ENCODE measurements at regions not wholly inside any gene's neighbourhood (a gene's known extent, or its start where the extent isn't known, plus 50 kb on each side); places are given as distances from the start of the nearest gene placed in this dataset.

DNA sequence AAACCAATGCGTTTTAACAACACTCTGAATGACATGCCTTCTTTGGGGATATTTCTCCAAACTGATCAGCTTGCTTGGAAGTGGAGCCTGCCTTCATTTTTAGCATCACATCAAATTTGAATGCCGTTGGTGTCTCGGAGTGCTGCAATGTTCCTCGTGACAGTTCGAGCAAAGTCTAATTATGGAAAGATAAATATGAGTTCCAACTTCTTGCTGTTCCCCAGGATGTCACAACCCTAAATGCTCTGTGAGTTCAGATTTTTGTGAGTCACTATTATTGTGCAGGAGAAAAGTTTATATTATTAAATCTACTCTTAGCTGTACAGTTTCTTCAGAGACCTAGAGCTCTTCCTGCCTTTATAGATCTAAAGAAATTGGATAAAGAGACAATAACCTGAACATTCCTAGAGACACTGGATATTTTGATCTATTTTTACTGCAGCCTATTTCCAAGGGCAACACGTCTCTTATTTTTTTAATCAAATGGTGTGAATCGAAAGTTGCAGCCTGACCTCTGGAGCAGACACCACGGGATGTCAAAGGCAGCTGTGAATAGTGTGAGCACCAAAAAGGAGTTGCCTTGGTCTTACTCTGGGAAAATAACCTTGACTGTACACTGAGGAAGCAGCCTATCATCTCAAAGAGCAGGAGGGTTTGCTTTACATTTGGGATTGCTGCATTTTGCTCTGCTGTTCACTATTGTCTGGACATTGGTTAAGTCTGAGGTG, 330.1 kb downstream of the TDRD15 start:
- Mint-ChIP-seq H3K27ac (ENCODE audit: unreplicated experiment) (no peak overlapping the region), H3K9me3 (no peaks in the 10 kb centered on the region), H3K4me1 (peaks cover 10% of the 10 kb centered on the region), H3K4me3 (no peak overlapping the region), H3K27me3 (ENCODE audit: low read depth) (peaks cover 5% of the 10 kb centered on the region), H3K36me3 (ENCODE audit: low read depth) (no peaks in the 10 kb centered on the region)
- no peak for TF ChIP-seq CTCF (conservative IDR thresholded peaks at IDR 0.05)
- DNase-seq (ENCODE audit: low read depth, low spot score) = no peak

DNA sequence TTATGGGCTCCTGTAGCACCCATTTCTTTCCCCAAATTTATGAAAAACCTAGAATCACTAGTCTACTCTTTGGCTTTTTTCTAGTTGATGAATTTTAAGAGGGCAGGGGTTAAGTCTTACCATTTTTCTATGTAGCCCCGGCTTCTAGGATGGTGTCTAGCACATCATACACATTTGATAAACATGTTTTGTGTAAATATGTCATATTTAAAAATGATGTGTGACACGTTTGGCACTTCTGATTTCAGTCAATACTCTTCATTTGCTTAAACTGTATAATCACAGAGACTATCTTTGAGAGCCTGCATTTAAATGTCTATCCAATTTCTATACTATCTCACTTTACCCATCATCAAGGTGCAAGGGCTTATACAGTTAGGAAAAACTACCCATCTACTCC, 331.1 kb downstream of the TDRD15 start:
- Mint-ChIP-seq H3K4me1 (peaks cover 10% of the 10 kb centered on the region), H3K9me3 (no peaks in the 10 kb centered on the region), H3K27ac (ENCODE audit: unreplicated experiment) (no peak overlapping the region), H3K4me3 (no peak overlapping the region), H3K36me3 (ENCODE audit: low read depth) (no peaks in the 10 kb centered on the region), H3K27me3 (ENCODE audit: low read depth) (peaks cover 3% of the 10 kb centered on the region)
- DNase-seq (ENCODE audit: low read depth, low spot score) = no peak
- no peak for TF ChIP-seq CTCF (conservative IDR thresholded peaks at IDR 0.05)

DNA sequence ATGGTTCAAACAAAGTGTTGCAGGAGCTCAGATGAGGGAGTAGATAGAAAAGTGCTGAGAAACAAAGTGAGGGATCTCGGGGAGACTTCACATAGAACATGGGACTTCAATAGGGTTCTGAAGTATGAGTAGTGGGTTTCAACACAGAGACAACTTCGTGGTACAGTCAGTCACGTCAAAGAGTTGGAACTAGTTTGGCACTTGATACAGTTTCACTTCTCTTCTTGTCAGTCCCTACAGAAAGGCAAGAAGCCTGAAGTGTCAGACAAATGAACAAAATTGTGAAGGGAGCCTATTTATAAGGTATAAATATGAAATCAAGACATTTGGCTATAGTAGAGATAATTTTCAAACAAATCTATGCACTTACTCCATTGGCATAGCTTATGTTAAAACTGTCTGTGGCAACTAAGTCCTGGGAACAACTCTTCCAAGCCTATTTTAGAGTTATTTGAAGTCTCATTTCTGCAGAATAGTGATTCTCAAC, 338.0 kb downstream of the TDRD15 start:
- no peaks in the 10 kb centered on the region for H3K27me3 Mint-ChIP-seq (ENCODE audit: low read depth)
- no peak for TF ChIP-seq CTCF (conservative IDR thresholded peaks at IDR 0.05)
- peaks cover 6% of the 10 kb centered on the region for H3K4me1 Mint-ChIP-seq
- DNase-seq (ENCODE audit: low read depth, low spot score) = no peak
- peaks cover 3% of the 10 kb centered on the region for H3K36me3 Mint-ChIP-seq (ENCODE audit: low read depth)
- H3K9me3 Mint-ChIP-seq = peaks cover 4% of the 10 kb centered on the region
- no peak overlapping the region for H3K27ac Mint-ChIP-seq (ENCODE audit: unreplicated experiment)
- no peak overlapping the region for H3K4me3 Mint-ChIP-seq

DNA sequence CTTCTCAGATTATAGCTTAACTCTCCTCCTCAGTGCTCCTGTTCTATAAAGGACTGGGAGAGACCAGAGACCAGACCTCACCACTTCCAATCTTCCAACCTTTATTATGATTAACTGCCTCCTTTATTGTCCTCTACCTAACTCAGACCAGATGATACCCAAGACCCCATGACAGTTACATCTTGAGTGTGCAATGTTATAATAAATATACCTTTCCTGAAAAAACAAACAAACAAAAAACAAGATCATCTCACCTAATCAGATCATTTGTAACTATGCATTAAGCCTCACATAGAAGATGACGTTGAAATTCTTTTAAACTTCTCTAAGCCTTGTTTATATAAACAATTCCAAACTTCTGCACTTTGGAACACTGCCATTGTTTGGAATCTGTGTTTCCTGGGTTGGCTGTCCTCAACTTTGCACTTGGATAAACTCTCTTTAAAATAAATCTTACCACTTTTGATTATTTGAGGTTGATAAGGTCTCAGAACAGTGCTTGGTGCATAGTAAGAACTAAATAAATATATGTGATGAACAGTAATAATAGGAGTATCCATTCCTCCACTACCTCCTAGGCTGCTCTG, 342.7 kb downstream of the TDRD15 start:
- no peaks in the 10 kb centered on the region for H3K9me3 Mint-ChIP-seq
- H3K27ac Mint-ChIP-seq (ENCODE audit: unreplicated experiment) = no peak overlapping the region
- H3K27me3 Mint-ChIP-seq (ENCODE audit: low read depth) = no peaks in the 10 kb centered on the region
- H3K4me1 Mint-ChIP-seq = peaks cover 12% of the 10 kb centered on the region
- TF ChIP-seq CTCF (conservative IDR thresholded peaks at IDR 0.05) = no peak
- DNase-seq (ENCODE audit: low read depth, low spot score) = no peak
- H3K4me3 Mint-ChIP-seq = no peak overlapping the region
- H3K36me3 Mint-ChIP-seq (ENCODE audit: low read depth) = no peaks in the 10 kb centered on the region

- no peak for TF ChIP-seq CTCF (conservative IDR thresholded peaks at IDR 0.05)
- Mint-ChIP-seq H3K4me3 (no peak overlapping the region), H3K27me3 (ENCODE audit: low read depth) (no peaks in the 10 kb centered on the region), H3K9me3 (no peaks in the 10 kb centered on the region), H3K27ac (ENCODE audit: unreplicated experiment) (no peak overlapping the region), H3K36me3 (ENCODE audit: low read depth) (no peaks in the 10 kb centered on the region), H3K4me1 (peaks cover 12% of the 10 kb centered on the region)
- DNase-seq (ENCODE audit: low read depth, low spot score) = no peak
Measured at GRCh38 chr2:21467280-21467818, 343.6 kb downstream of the TDRD15 start.

Measured in neural crest cell (in vitro differentiated cells).